Endothelial cell (in vitro differentiated cells): ENCODE measurements at regions not wholly inside any gene's neighbourhood (a gene's known extent, or its start where the extent isn't known, plus 50 kb on each side); places are given as distances from the start of the nearest gene placed in this dataset.

Experiments
- DNase-seq: peaks from one replicate; pipeline ENCODE4 v3.0.0; 2021; ENCODE audit warnings: low spot score
- H3K27ac Mint-ChIP-seq: one replicate; pipeline ENCODE4 v1.8.0; 2021; ENCODE audit warnings: mixed read lengths, inconsistent platforms; ENCODE audit not compliant: unreplicated experiment
- H3K27me3 Mint-ChIP-seq: one replicate; pipeline ENCODE4 v1.8.0; 2021; ENCODE audit warnings: mild to moderate bottlenecking, moderate library complexity, mixed read lengths, inconsistent platforms; ENCODE audit not compliant: unreplicated experiment
- H3K36me3 Mint-ChIP-seq: one replicate; pipeline ENCODE4 v1.8.0; 2021; ENCODE audit warnings: mild to moderate bottlenecking, low read depth, mixed read lengths, inconsistent platforms; ENCODE audit not compliant: unreplicated experiment
- H3K4me1 Mint-ChIP-seq: one replicate; pipeline ENCODE4 v1.8.0; 2021; ENCODE audit warnings: mild to moderate bottlenecking, mixed read lengths, inconsistent platforms; ENCODE audit not compliant: unreplicated experiment
- H3K4me3 Mint-ChIP-seq: one replicate; pipeline ENCODE4 v1.8.0; 2021; ENCODE audit warnings: mild to moderate bottlenecking, mixed read lengths, inconsistent platforms; ENCODE audit not compliant: unreplicated experiment
- H3K9me3 Mint-ChIP-seq: one replicate; pipeline ENCODE4 v1.8.0; 2021; ENCODE audit warnings: mixed read lengths, inconsistent platforms; ENCODE audit not compliant: unreplicated experiment
- CTCF ChIP-seq: fragments of 200-600 bp; sonication (generic); IDR thresholded peaks from one replicate; pipeline ENCODE4 v1.5.0; 2021; ENCODE audit warnings: antibody characterized with exemption; ENCODE audit not compliant: unreplicated experiment

- DNase-seq: peak; percentile 57
- TF ChIP-seq CTCF: peak; percentile 57
- H3K9me3 Mint-ChIP-seq: no peaks in the 10 kb centered on the region
- H3K27me3 Mint-ChIP-seq: no peaks in the 10 kb centered on the region
- no peaks in the 10 kb centered on the region for H3K36me3 Mint-ChIP-seq
- no peaks in the 10 kb centered on the region for H3K4me1 Mint-ChIP-seq
- no peak overlapping the region for H3K4me3 Mint-ChIP-seq
- no peak overlapping the region for H3K27ac Mint-ChIP-seq
Measured at GRCh38 chr10:84665883-84666463, 337.6 kb downstream of the CCSER2 start.

- H3K9me3 Mint-ChIP-seq: no peaks in the 10 kb centered on the region
- DNase-seq: no peak
- H3K27me3 Mint-ChIP-seq: no peaks in the 10 kb centered on the region
- no peak overlapping the region for H3K27ac Mint-ChIP-seq
- no peak for TF ChIP-seq CTCF
- no peaks in the 10 kb centered on the region for H3K36me3 Mint-ChIP-seq
- no peaks in the 10 kb centered on the region for H3K4me1 Mint-ChIP-seq
- no peak overlapping the region for H3K4me3 Mint-ChIP-seq
Measured at GRCh38 chr10:84668186-84668763, 339.9 kb downstream of the CCSER2 start.

GRCh38 chr10:84675060-84675459 lies 346.7 kb downstream of the CCSER2 start:
- H3K27me3 Mint-ChIP-seq: no peaks in the 10 kb centered on the region
- H3K27ac Mint-ChIP-seq: no peak overlapping the region
- H3K4me1 Mint-ChIP-seq: no peaks in the 10 kb centered on the region
- no peak for TF ChIP-seq CTCF
- H3K4me3 Mint-ChIP-seq: no peak overlapping the region
- H3K36me3 Mint-ChIP-seq: no peaks in the 10 kb centered on the region
- no peaks in the 10 kb centered on the region for H3K9me3 Mint-ChIP-seq
- no peak for DNase-seq

GRCh38 chr10:84676536-84676935 lies 348.1 kb downstream of the CCSER2 start:
- Mint-ChIP-seq H3K27me3 (no peaks in the 10 kb centered on the region), H3K27ac (no peak overlapping the region), H3K4me1 (no peaks in the 10 kb centered on the region), H3K4me3 (no peak overlapping the region), H3K36me3 (no peaks in the 10 kb centered on the region), H3K9me3 (no peaks in the 10 kb centered on the region)
- no peak for DNase-seq
- no peak for TF ChIP-seq CTCF

- Mint-ChIP-seq H3K4me1 (no peaks in the 10 kb centered on the region), H3K27ac (no peak overlapping the region), H3K9me3 (no peaks in the 10 kb centered on the region), H3K4me3 (no peak overlapping the region), H3K36me3 (no peaks in the 10 kb centered on the region), H3K27me3 (no peaks in the 10 kb centered on the region)
- DNase-seq: no peak
- TF ChIP-seq CTCF: no peak
Measured at GRCh38 chr10:84681781-84682180, 353.4 kb downstream of the CCSER2 start.
